ENCODE measurements at regions not wholly inside any gene's neighbourhood (a gene's known extent, or its start where the extent isn't known, plus 50 kb on each side); places are given as distances from the start of the nearest gene placed in this dataset.

DNA sequence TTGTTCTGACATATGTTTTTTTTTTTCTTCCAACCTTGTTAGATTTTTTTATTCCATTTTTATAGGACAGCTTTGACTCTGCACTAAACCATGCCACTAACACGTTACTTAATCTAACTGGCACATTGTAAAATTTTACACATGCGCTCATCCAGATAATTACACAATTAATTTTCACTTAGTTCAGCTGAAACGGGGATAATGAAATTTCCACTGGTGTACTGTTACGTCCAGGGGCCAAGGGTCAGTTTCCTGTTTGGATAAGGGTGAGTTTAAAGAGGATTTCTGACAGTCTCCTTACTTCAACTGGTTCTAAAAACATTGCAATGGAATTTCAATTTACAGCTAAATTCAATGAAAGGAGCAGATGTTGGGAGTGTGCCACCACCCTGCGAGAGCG is 221.8 kb upstream of the CEP162 start:
- TF ChIP-seq EZH2 (IDR thresholded peaks at IDR 0.05) (no peak), POLR2AphosphoS5 (IDR thresholded peaks at IDR 0.05; ENCODE audit: borderline replicate concordance, low read depth, low read length) (no peak)

Data from SK-N-MC (cell line).